Fibroblast of lung (primary cell): ENCODE measurements at regions not wholly inside any gene's neighbourhood (a gene's known extent, or its start where the extent isn't known, plus 50 kb on each side); places are given as distances from the start of the nearest gene placed in this dataset.

Source experiments
- DNase-seq, 2 donors: peaks; one replicate each; pipeline versions ENCODE4 v3.0.0 to v3.0.0-alpha.2; 2010; ENCODE audit warnings: low read depth in 2 of 2
- H2AFZ ChIP-seq: 2 replicates; pipeline ENCODE4 v1.5.1; 2012; ENCODE audit warnings: low read length, control low read depth, inconsistent platforms
- H3K27ac ChIP-seq: 2 replicates; pipeline ENCODE4 v1.5.1; 2011; ENCODE audit warnings: low read length, control low read depth; ENCODE audit not compliant: insufficient read depth
- H3K27me3 ChIP-seq: 2 replicates; pipeline ENCODE4 v1.5.1; 2011; ENCODE audit warnings: mild to moderate bottlenecking, low read length; ENCODE audit not compliant: control insufficient read depth, insufficient read depth
- H3K36me3 ChIP-seq: 2 replicates; pipeline ENCODE4 v1.5.1; 2011; ENCODE audit warnings: low read length; ENCODE audit not compliant: control insufficient read depth, insufficient read depth
- H3K4me1 ChIP-seq: 2 replicates; pipeline ENCODE4 v1.5.1; 2011; ENCODE audit warnings: low read length; ENCODE audit not compliant: control insufficient read depth, insufficient read depth; ENCODE audit errors: extremely low read depth
- H3K4me2 ChIP-seq: 2 replicates; pipeline ENCODE4 v1.5.1; 2011; ENCODE audit warnings: low read length, control low read depth; ENCODE audit not compliant: insufficient read depth; ENCODE audit errors: extremely low read depth
- H3K4me3 ChIP-seq, 4 experiments: fragments of 200-600 bp in 1 of 4; sonication (generic) in 1 of 4; replicated peaks in 1 of 4; 2 replicates each; pipeline ENCODE4 v1.5.1; 2011 to 2016; ENCODE audit warnings: low read length in 4 of 4, low read depth in 3 of 4, mild to moderate bottlenecking in 3 of 4, control low read depth in 2 of 4, inconsistent platforms in 1 of 4, mixed read lengths in 1 of 4; ENCODE audit not compliant: insufficient read depth in 1 of 4; ENCODE audit errors: control extremely low read depth in 1 of 4
- H3K79me2 ChIP-seq: 2 replicates; pipeline ENCODE4 v1.5.1; 2012; ENCODE audit warnings: mild to moderate bottlenecking, low read length, inconsistent platforms; ENCODE audit not compliant: control insufficient read depth, insufficient read depth
- H3K9ac ChIP-seq: 2 replicates; pipeline ENCODE4 v1.5.1; 2011; ENCODE audit warnings: mild to moderate bottlenecking, low read length, control low read depth; ENCODE audit not compliant: insufficient read depth
- H3K9me3 ChIP-seq: 2 replicates; pipeline ENCODE4 v1.5.1; 2012; ENCODE audit warnings: low read depth, low read length; ENCODE audit not compliant: control insufficient read depth, insufficient read depth
- H4K20me1 ChIP-seq: 2 replicates; pipeline ENCODE4 v1.5.1; 2011; ENCODE audit warnings: low read length; ENCODE audit not compliant: control insufficient read depth, insufficient read depth; ENCODE audit errors: extremely low read depth
- CTCF ChIP-seq, 2 donors: IDR thresholded peaks in 1 of 2; conservative IDR thresholded peaks in 1 of 2; 1 replicate in 1 of 2; 2 replicates in 1 of 2; pipeline ENCODE4 v1.5.1; 2011 to 2012; ENCODE audit warnings: low read length in 2 of 2, control low read depth in 1 of 2, inconsistent platforms in 1 of 2, low read depth in 1 of 2, mild to moderate bottlenecking in 1 of 2
- EZH2 ChIP-seq: IDR thresholded peaks from 2 replicates; pipeline ENCODE4 v1.5.1; 2012; ENCODE audit warnings: low read length, control low read depth, mild to moderate bottlenecking; ENCODE audit errors: missing control alignments

GRCh38 chr6:139666284-139666683 lies 291.8 kb upstream of the CITED2 start:
- Histone ChIP-seq H2AFZ (no peak overlapping the region), H3K4me1 (no peaks in the 10 kb centered on the region), H3K9me3 (no peaks in the 10 kb centered on the region), H4K20me1 (no peaks in the 10 kb centered on the region), H3K9ac (no peak overlapping the region), H3K79me2 (no peaks in the 10 kb centered on the region), H3K36me3 (no peaks in the 10 kb centered on the region), H3K27me3 (no peaks in the 10 kb centered on the region), H3K4me2 (no peak overlapping the region), H3K4me3 (no peak overlapping the region), H3K27ac (no peak overlapping the region)
- no peak for DNase-seq
- no peak for TF ChIP-seq CTCF (conservative IDR thresholded peaks at IDR 0.05 in 1 of 2, IDR thresholded peaks at IDR 0.05 in 1 of 2; ENCODE audit: low read depth in 1 of 2, low read length in 2 of 2)
- TF ChIP-seq EZH2: no peak

GRCh38 chr6:139663996-139664395 lies 289.5 kb upstream of the CITED2 start:
- H2AFZ ChIP-seq: no peak overlapping the region
- no peaks in the 10 kb centered on the region for H3K36me3 ChIP-seq
- TF ChIP-seq CTCF (conservative IDR thresholded peaks at IDR 0.05 in 1 of 2, IDR thresholded peaks at IDR 0.05 in 1 of 2; ENCODE audit: low read depth in 1 of 2, low read length in 2 of 2): no peak
- no peak for TF ChIP-seq EZH2
- no peaks in the 10 kb centered on the region for H3K79me2 ChIP-seq
- H3K9ac ChIP-seq: no peak overlapping the region
- no peaks in the 10 kb centered on the region for H3K27me3 ChIP-seq
- H3K4me1 ChIP-seq: no peaks in the 10 kb centered on the region
- no peak overlapping the region for H3K4me2 ChIP-seq
- no peak overlapping the region for H3K27ac ChIP-seq
- no peaks in the 10 kb centered on the region for H4K20me1 ChIP-seq
- H3K9me3 ChIP-seq: no peaks in the 10 kb centered on the region
- H3K4me3 ChIP-seq: no peak overlapping the region
- DNase-seq: no peak

- Histone ChIP-seq H3K27ac (no peak overlapping the region), H3K79me2 (no peaks in the 10 kb centered on the region), H3K4me3 (no peak overlapping the region), H4K20me1 (no peaks in the 10 kb centered on the region), H3K36me3 (no peaks in the 10 kb centered on the region), H3K9me3 (no peaks in the 10 kb centered on the region), H3K27me3 (no peaks in the 10 kb centered on the region), H3K4me1 (no peaks in the 10 kb centered on the region), H3K4me2 (no peak overlapping the region), H3K9ac (no peak overlapping the region), H2AFZ (no peak overlapping the region)
- TF ChIP-seq CTCF (conservative IDR thresholded peaks at IDR 0.05 in 1 of 2, IDR thresholded peaks at IDR 0.05 in 1 of 2; ENCODE audit: low read depth in 1 of 2, low read length in 2 of 2) (no peak), EZH2 (no peak)
- no peak for DNase-seq
Observed at GRCh38 chr6:139659711-139660110, 285.3 kb upstream of the CITED2 start.
